ENCODE measurements at regions not wholly inside any gene's neighbourhood (a gene's known extent, or its start where the extent isn't known, plus 50 kb on each side); places are given as distances from the start of the nearest gene placed in this dataset.

GRCh38 chr3:135460273-135460672, 505.3 kb upstream of the PPP2R3A start:
- ATAC-seq (ENCODE audit: low read depth): no peak
- Histone ChIP-seq H2BK15ac (ENCODE audit: low read depth, low read length) (no peak overlapping the region), H2AK5ac (ENCODE audit: low read depth, low read length) (no peak overlapping the region), H3K4me2 (ENCODE audit: low read depth, low read length) (no peak overlapping the region), H3K27me3 (ENCODE audit: control insufficient read depth, insufficient read depth, low read length) (no peaks in the 10 kb centered on the region), H3K4me1 (ENCODE audit: control insufficient read depth, insufficient read depth, low read length) (no peaks in the 10 kb centered on the region), H3K9me1 (ENCODE audit: insufficient read depth, low read length) (no peaks in the 10 kb centered on the region), H2BK120ac (ENCODE audit: low read depth, low read length) (no peak overlapping the region), H3K14ac (replicated peaks; ENCODE audit: low read depth, low read length) (no peak overlapping the region), H3K79me1 (ENCODE audit: low read depth in 1 of 2, low read length in 2 of 2) (no peaks in the 10 kb centered on the region), H3K4me3 (ENCODE audit: insufficient read depth, low read depth, low read length) (no peak overlapping the region), H3K27ac (ENCODE audit: insufficient read depth, low read length) (no peak overlapping the region), H4K8ac (ENCODE audit: low read depth in 2 of 2, low read length in 2 of 2) (no peak overlapping the region), H2BK20ac (ENCODE audit: low read depth, low read length) (no peak overlapping the region), H3K23ac (ENCODE audit: low read depth, low read length) (no peak overlapping the region), H3K18ac (ENCODE audit: low read depth, low read length) (no peak overlapping the region), H4K5ac (ENCODE audit: low read depth, low read length) (no peak overlapping the region), H2AK9ac (replicated peaks; ENCODE audit: low read depth, low read length, poor library complexity) (no peak overlapping the region), H3K9ac (ENCODE audit: low read depth, low read length) (no peak overlapping the region), H2BK5ac (ENCODE audit: low read depth, low read length, poor library complexity, severe bottlenecking) (no peak overlapping the region), H4K20me1 (ENCODE audit: insufficient read depth, low read length) (no peaks in the 10 kb centered on the region), H3K56ac (ENCODE audit: extremely low read depth, insufficient read depth, low read length) (no peak overlapping the region), H2AFZ (replicated peaks; ENCODE audit: low read length, poor library complexity) (no peak overlapping the region), H4K91ac (ENCODE audit: insufficient read depth, low read depth, low read length) (no peak overlapping the region), H3K4ac (ENCODE audit: low read depth, low read length) (no peak overlapping the region), H3K9me3 (ENCODE audit: control insufficient read depth, insufficient read depth, low read length) (no peaks in the 10 kb centered on the region; the same call in 1 of the 2 replicates), H3K36me3 (ENCODE audit: control insufficient read depth, insufficient read depth, low read length) (no peaks in the 10 kb centered on the region)
- no TSS peak for BruUV-seq (replicated peaks)
- DNase-seq: no peak
- CTCF ChIA-PET: no interaction called here
- POLR2A ChIA-PET (ENCODE audit: unreplicated experiment): no interaction called here
- in situ Hi-C loops (cut with MboI; ENCODE audit: low sequenced_read_pairs): no loop called here
- WGBS, 2 experiments (ENCODE audit: extremely low coverage in 2 of 2, insufficient read length in 1 of 2): 50% methylated on average over 1 of the region's 1 CpG; no CpG with 5 or more reads in 1 of the 2 experiments
- dilution Hi-C loops (cut with HindIII; ENCODE audit: low sequenced_read_pairs, unreplicated experiment): no loop called here
- intact Hi-C loops (cut with micrococcal nuclease): no loop called here
- TF ChIP-seq BHLHE40 (IDR thresholded peaks at IDR 0.05; ENCODE audit: low read depth, low read length): no peak
- no peak for TF ChIP-seq MAFK (IDR thresholded peaks at IDR 0.05; ENCODE audit: low read depth, low read length)
- TF ChIP-seq RAD21 (IDR thresholded peaks at IDR 0.05; ENCODE audit: low read length): no peak
- no peak for TF ChIP-seq POLR2A (IDR thresholded peaks at IDR 0.05; ENCODE audit: low read depth, low read length)
- TF ChIP-seq USF2 (IDR thresholded peaks at IDR 0.05; ENCODE audit: low read depth, low read length): no peak
- TF ChIP-seq ELK1 (IDR thresholded peaks at IDR 0.05; ENCODE audit: borderline replicate concordance, low read depth, low read length): no peak
- no peak for TF ChIP-seq RFX5 (IDR thresholded peaks at IDR 0.05; ENCODE audit: low read depth, low read length)
- TF ChIP-seq NFE2L2 (IDR thresholded peaks at IDR 0.05; ENCODE audit: low read depth, low read length): no peak
- no peak for TF ChIP-seq MXI1 (IDR thresholded peaks at IDR 0.05; ENCODE audit: borderline replicate concordance, low read depth, low read length)
- TF ChIP-seq SMC3 (IDR thresholded peaks at IDR 0.05; ENCODE audit: low read depth, low read length): no peak
- no peak for TF ChIP-seq MAZ (IDR thresholded peaks at IDR 0.05; ENCODE audit: borderline replicate concordance, low read depth, low read length)
- no peak for TF ChIP-seq CTCF (conservative IDR thresholded peaks at IDR 0.05; ENCODE audit: low read depth, low read length)
